Loucy (cell line): ENCODE measurements at regions not wholly inside any gene's neighbourhood (a gene's known extent, or its start where the extent isn't known, plus 50 kb on each side); places are given as distances from the start of the nearest gene placed in this dataset.

Experiments
- H2AFZ ChIP-seq: fragments of 200-600 bp; sonication (generic); 2 replicates; pipeline ENCODE4 v1.6.0; 2016; ENCODE audit warnings: antibody characterized with exemption, mild to moderate bottlenecking, low read length, moderate library complexity
- H3F3A ChIP-seq: fragments of 200-600 bp; 2 replicates; pipeline ENCODE4 v1.6.0; 2016; ENCODE audit warnings: antibody characterized with exemption, low read depth, mild to moderate bottlenecking
- H3K27me3 ChIP-seq: fragments of 200-600 bp; sonication (generic); 2 replicates; pipeline ENCODE4 v1.6.1; 2014; ENCODE audit warnings: low read length, mild to moderate bottlenecking; ENCODE audit not compliant: insufficient read depth, poor library complexity, severe bottlenecking
- H3K36me3 ChIP-seq: fragments of 200-600 bp; sonication (generic); 2 replicates; pipeline ENCODE4 v1.6.1; 2016; ENCODE audit warnings: low read length; ENCODE audit not compliant: insufficient read depth
- H3K4me1 ChIP-seq: fragments of 200-600 bp; sonication (generic); 2 replicates; pipeline ENCODE4 v1.5.1; 2014; ENCODE audit warnings: low read length, mild to moderate bottlenecking; ENCODE audit not compliant: insufficient read depth, poor library complexity, severe bottlenecking
- H3K4me2 ChIP-seq: fragments of 200-600 bp; sonication (generic); 2 replicates; pipeline ENCODE4 v1.6.0; 2014; ENCODE audit warnings: antibody characterized with exemption, low read length, low read depth, mild to moderate bottlenecking; ENCODE audit not compliant: poor library complexity, severe bottlenecking
- H3K4me3 ChIP-seq: fragments of 200-600 bp; sonication (generic); 2 replicates; pipeline ENCODE4 v1.5.1; 2014; ENCODE audit warnings: low read length, mild to moderate bottlenecking, mixed read lengths; ENCODE audit not compliant: poor library complexity, severe bottlenecking
- H3K79me2 ChIP-seq: fragments of 200-600 bp; sonication (generic); 2 replicates; pipeline ENCODE4 v1.6.1; 2014; ENCODE audit warnings: low read length; ENCODE audit not compliant: insufficient read depth
- H3K9ac ChIP-seq: fragments of 200-600 bp; sonication (generic); 2 replicates; pipeline ENCODE4 v1.6.0; 2014; ENCODE audit warnings: mild to moderate bottlenecking, low read depth, low read length, moderate library complexity; ENCODE audit not compliant: poor library complexity, severe bottlenecking
- H3K9me2 ChIP-seq: fragments of 200-600 bp; sonication (generic); replicated peaks from 2 replicates; pipeline ENCODE4 v1.6.1; 2016; ENCODE audit warnings: low read depth, low read length, mixed read lengths
- H3K9me3 ChIP-seq: fragments of 200-600 bp; sonication (generic); 2 replicates; pipeline ENCODE4 v1.6.1; 2014; ENCODE audit warnings: mild to moderate bottlenecking, antibody characterized with exemption, low read length, low read depth; ENCODE audit not compliant: insufficient read depth
- H4K20me1 ChIP-seq: fragments of 200-600 bp; sonication (generic); 2 replicates; pipeline ENCODE4 v1.6.0; 2014; ENCODE audit warnings: antibody characterized with exemption, low read length, mild to moderate bottlenecking; ENCODE audit not compliant: insufficient read depth, poor library complexity, severe bottlenecking
- CTCF ChIP-seq: fragments of 200-600 bp; sonication (generic); conservative IDR thresholded peaks from 2 replicates; pipeline ENCODE4 v1.5.1; 2014; ENCODE audit warnings: mild to moderate bottlenecking, antibody characterized with exemption, low read length
- EZH2phosphoT487 ChIP-seq: fragments of 200-600 bp; IDR thresholded peaks from 2 replicates; pipeline ENCODE4 v1.6.1; 2018; ENCODE audit warnings: antibody characterized with exemption, mild to moderate bottlenecking, moderate library complexity, borderline replicate concordance

GRCh38 chr5:15160091-15160490 lies 288.5 kb upstream of the ANKH start:
- Histone ChIP-seq H3K79me2 (no peaks in the 10 kb centered on the region), H3K9me2 (no peaks in the 10 kb centered on the region), H3K4me1 (no peaks in the 10 kb centered on the region), H3F3A (no peaks in the 10 kb centered on the region), H3K9ac (no peak overlapping the region), H3K4me3 (no peak overlapping the region), H3K9me3 (no peaks in the 10 kb centered on the region), H2AFZ (no peak overlapping the region), H3K4me2 (no peak overlapping the region), H4K20me1 (no peaks in the 10 kb centered on the region), H3K27me3 (no peaks in the 10 kb centered on the region), H3K36me3 (no peaks in the 10 kb centered on the region)
- TF ChIP-seq EZH2phosphoT487: no peak
- TF ChIP-seq CTCF: no peak

GRCh38 chr5:15159606-15160005 lies 288.0 kb upstream of the ANKH start:
- H3K27me3 ChIP-seq: no peaks in the 10 kb centered on the region
- no peaks in the 10 kb centered on the region for H3K4me1 ChIP-seq
- no peaks in the 10 kb centered on the region for H3K79me2 ChIP-seq
- H3K36me3 ChIP-seq: no peaks in the 10 kb centered on the region
- H2AFZ ChIP-seq: no peak overlapping the region
- H3K4me2 ChIP-seq: no peak overlapping the region
- H3F3A ChIP-seq: no peaks in the 10 kb centered on the region
- no peak overlapping the region for H3K4me3 ChIP-seq
- no peaks in the 10 kb centered on the region for H3K9me3 ChIP-seq
- H3K9ac ChIP-seq: no peak overlapping the region
- no peaks in the 10 kb centered on the region for H4K20me1 ChIP-seq
- no peaks in the 10 kb centered on the region for H3K9me2 ChIP-seq
- TF ChIP-seq EZH2phosphoT487 (no peak), CTCF (no peak)

- H3K9ac ChIP-seq: no peak overlapping the region
- no peaks in the 10 kb centered on the region for H3F3A ChIP-seq
- no peaks in the 10 kb centered on the region for H4K20me1 ChIP-seq
- H3K27me3 ChIP-seq: no peaks in the 10 kb centered on the region
- H3K4me2 ChIP-seq: no peak overlapping the region
- H3K79me2 ChIP-seq: no peaks in the 10 kb centered on the region
- no peak overlapping the region for H2AFZ ChIP-seq
- H3K36me3 ChIP-seq: no peaks in the 10 kb centered on the region
- no peak for TF ChIP-seq EZH2phosphoT487
- no peak for TF ChIP-seq CTCF
- H3K4me3 ChIP-seq: no peak overlapping the region
- no peaks in the 10 kb centered on the region for H3K9me3 ChIP-seq
- H3K9me2 ChIP-seq: no peaks in the 10 kb centered on the region
- no peaks in the 10 kb centered on the region for H3K4me1 ChIP-seq
Observed at GRCh38 chr5:15142458-15142857, 270.9 kb upstream of the ANKH start.
